OCI-LY3 (cell line): ENCODE measurements at regions not wholly inside any gene's neighbourhood (a gene's known extent, or its start where the extent isn't known, plus 50 kb on each side); places are given as distances from the start of the nearest gene placed in this dataset.
"Not testable (repeated sequence)": the region's sequence is repeated elsewhere in the genome, so short reads cannot be mapped to it uniquely, and the experiment has no call there.

Experiments used
- H2AFZ ChIP-seq: fragments of 200-600, 300-600 bp; shearing (Covaris generic); 2 replicates; pipeline ENCODE4 v1.6.0; 2014; ENCODE audit warnings: antibody characterized with exemption, low read depth, low read length
- H3K27ac ChIP-seq: fragments of 200-600, 300-600 bp; sonication (generic); 2 replicates; pipeline ENCODE4 v1.5.1; 2014; ENCODE audit warnings: mild to moderate bottlenecking, low read length, moderate library complexity, mixed read lengths
- H3K27me3 ChIP-seq: fragments of 200-600, 300-600 bp; sonication (generic); 2 replicates; pipeline ENCODE4 v1.6.1; 2014; ENCODE audit warnings: low read depth, low read length, mixed read lengths
- H3K36me3 ChIP-seq: fragments of 200-600, 300-600 bp; sonication (generic); replicated peaks from 2 replicates; pipeline ENCODE3; 2014; ENCODE audit warnings: low read depth, low read length, mixed read lengths
- H3K4me1 ChIP-seq: fragments of 300-600, 200-600 bp; sonication (generic); 2 replicates; pipeline ENCODE4 v1.6.1; 2014; ENCODE audit warnings: low read length, mixed read lengths
- H3K4me2 ChIP-seq: fragments of 200-600, 300-600 bp; sonication (generic); 2 replicates; pipeline ENCODE4 v1.6.1; 2014; ENCODE audit warnings: low read length, mixed read lengths
- H3K4me3 ChIP-seq: fragments of 300-600, 200-600 bp; sonication (generic); 2 replicates; pipeline ENCODE4 v1.5.1; 2014; ENCODE audit warnings: antibody characterized with exemption, mild to moderate bottlenecking, low read length, moderate library complexity
- H3K79me2 ChIP-seq: fragments of 300-600, 200-600 bp; shearing (Covaris generic); 2 replicates; pipeline ENCODE4 v1.6.1; 2014; ENCODE audit warnings: mild to moderate bottlenecking, low read length, mixed read lengths
- H3K9ac ChIP-seq: fragments of 300-600, 200-600 bp; shearing (Covaris generic); 2 replicates; pipeline ENCODE4 v1.6.0; 2014; ENCODE audit warnings: mild to moderate bottlenecking, low read length, moderate library complexity
- H3K9me3 ChIP-seq: fragments of 200-600, 300-600 bp; shearing (Covaris generic); 2 replicates; pipeline ENCODE4 v1.6.1; 2014; ENCODE audit warnings: low read length, mixed read lengths; ENCODE audit not compliant: insufficient read depth
- H4K20me1 ChIP-seq: fragments of 200-600, 300-600 bp; sonication (generic); 2 replicates; pipeline ENCODE4 v1.6.1; 2016; ENCODE audit warnings: low read length, mixed read lengths; ENCODE audit not compliant: insufficient read depth
- EZH2phosphoT487 ChIP-seq: fragments of 200-600 bp; shearing (Covaris generic); IDR thresholded peaks from 2 replicates; pipeline ENCODE4 v1.6.1; 2018; ENCODE audit warnings: antibody characterized with exemption, mixed run types, low read depth
- TF ChIP-seq, protein P1 (sequence below): fragments of 200-600, 300-600 bp; sonication (generic); IDR thresholded peaks from 2 replicates; pipeline ENCODE4 v1.5.1; 2014; ENCODE audit warnings: antibody characterized with exemption, low read length, low read depth

- H3K27ac ChIP-seq, result no peak overlapping the region
- H3K4me1 ChIP-seq, result no peaks in the 10 kb centered on the region
- TF ChIP-seq EZH2phosphoT487, result no peak
- TF ChIP-seq, protein P1, sequence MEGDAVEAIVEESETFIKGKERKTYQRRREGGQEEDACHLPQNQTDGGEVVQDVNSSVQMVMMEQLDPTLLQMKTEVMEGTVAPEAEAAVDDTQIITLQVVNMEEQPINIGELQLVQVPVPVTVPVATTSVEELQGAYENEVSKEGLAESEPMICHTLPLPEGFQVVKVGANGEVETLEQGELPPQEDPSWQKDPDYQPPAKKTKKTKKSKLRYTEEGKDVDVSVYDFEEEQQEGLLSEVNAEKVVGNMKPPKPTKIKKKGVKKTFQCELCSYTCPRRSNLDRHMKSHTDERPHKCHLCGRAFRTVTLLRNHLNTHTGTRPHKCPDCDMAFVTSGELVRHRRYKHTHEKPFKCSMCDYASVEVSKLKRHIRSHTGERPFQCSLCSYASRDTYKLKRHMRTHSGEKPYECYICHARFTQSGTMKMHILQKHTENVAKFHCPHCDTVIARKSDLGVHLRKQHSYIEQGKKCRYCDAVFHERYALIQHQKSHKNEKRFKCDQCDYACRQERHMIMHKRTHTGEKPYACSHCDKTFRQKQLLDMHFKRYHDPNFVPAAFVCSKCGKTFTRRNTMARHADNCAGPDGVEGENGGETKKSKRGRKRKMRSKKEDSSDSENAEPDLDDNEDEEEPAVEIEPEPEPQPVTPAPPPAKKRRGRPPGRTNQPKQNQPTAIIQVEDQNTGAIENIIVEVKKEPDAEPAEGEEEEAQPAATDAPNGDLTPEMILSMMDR, result no peak
- H3K79me2 ChIP-seq, result no peaks in the 10 kb centered on the region
- no peaks in the 10 kb centered on the region for H3K27me3 ChIP-seq
- no peak overlapping the region for H3K4me2 ChIP-seq
- H3K9ac ChIP-seq, result no peak overlapping the region
- no peaks in the 10 kb centered on the region for H4K20me1 ChIP-seq
- no peak overlapping the region for H2AFZ ChIP-seq
- no peak overlapping the region for H3K4me3 ChIP-seq
- no peaks in the 10 kb centered on the region for H3K9me3 ChIP-seq
- no peaks in the 10 kb centered on the region for H3K36me3 ChIP-seq
Observed at GRCh38 chr14:85852906-85853305, 323.0 kb downstream of the FLRT2 start.

GRCh38 chr14:85852123-85852522, 322.2 kb downstream of the FLRT2 start:
- not testable (repeated sequence) for H3K9ac ChIP-seq

GRCh38 chr14:85830549-85830948, 300.6 kb downstream of the FLRT2 start:
- not testable (repeated sequence) for H3K79me2 ChIP-seq, H3K4me2 ChIP-seq, H3K9me3 ChIP-seq, H3K4me1 ChIP-seq, H2AFZ ChIP-seq, H3K9ac ChIP-seq, H3K27me3 ChIP-seq, H4K20me1 ChIP-seq, H3K27ac ChIP-seq, H3K4me3 ChIP-seq, H3K36me3 ChIP-seq

More at GRCh38 chr14:85852123-85852522, 322.2 kb downstream of the FLRT2 start:
- not testable (repeated sequence) for H3K9me3 ChIP-seq, H3K4me3 ChIP-seq, H2AFZ ChIP-seq, H4K20me1 ChIP-seq, H3K27me3 ChIP-seq, H3K79me2 ChIP-seq, H3K27ac ChIP-seq, H3K4me1 ChIP-seq, H3K4me2 ChIP-seq, H3K36me3 ChIP-seq

GRCh38 chr14:85829601-85830000, 299.7 kb downstream of the FLRT2 start:
- not testable (repeated sequence) for H3K9me3 ChIP-seq, H3K4me1 ChIP-seq, H3K27ac ChIP-seq, H3K9ac ChIP-seq, H3K4me2 ChIP-seq, H3K27me3 ChIP-seq, H3K79me2 ChIP-seq, H3K36me3 ChIP-seq, H4K20me1 ChIP-seq, H2AFZ ChIP-seq, H3K4me3 ChIP-seq

GRCh38 chr14:85824526-85824925, 294.6 kb downstream of the FLRT2 start:
- Histone ChIP-seq H3K9ac (no peak overlapping the region), H2AFZ (no peak overlapping the region), H3K27ac (no peak overlapping the region), H4K20me1 (no peaks in the 10 kb centered on the region), H3K4me3 (no peak overlapping the region), H3K4me1 (no peaks in the 10 kb centered on the region), H3K36me3 (no peaks in the 10 kb centered on the region), H3K27me3 (no peaks in the 10 kb centered on the region), H3K79me2 (no peaks in the 10 kb centered on the region), H3K9me3 (no peaks in the 10 kb centered on the region), H3K4me2 (no peak overlapping the region)
- TF ChIP-seq, protein P1, result no peak
- TF ChIP-seq EZH2phosphoT487, result no peak

- Histone ChIP-seq H3K9ac (no peak overlapping the region), H3K4me1 (no peaks in the 10 kb centered on the region), H3K27me3 (no peaks in the 10 kb centered on the region), H3K4me2 (no peak overlapping the region), H3K9me3 (no peaks in the 10 kb centered on the region), H3K27ac (no peak overlapping the region), H3K79me2 (no peaks in the 10 kb centered on the region), H3K4me3 (no peak overlapping the region), H4K20me1 (no peaks in the 10 kb centered on the region), H3K36me3 (no peaks in the 10 kb centered on the region), H2AFZ (no peak overlapping the region)
- TF ChIP-seq, protein P1, result no peak
- TF ChIP-seq EZH2phosphoT487, result no peak
Observed at GRCh38 chr14:85822236-85822635, 292.3 kb downstream of the FLRT2 start.
